Suprapubic skin (tissue), 4 donors: ENCODE measurements at regions not wholly inside any gene's neighbourhood (a gene's known extent, or its start where the extent isn't known, plus 50 kb on each side); places are given as distances from the start of the nearest gene placed in this dataset.

Experiments
- DNase-seq, 2 donors: peaks; one replicate each; pipeline ENCODE4 v3.0.0-alpha.2; 2019; ENCODE audit warnings: low spot score in 2 of 2
- H3K27ac ChIP-seq: fragments of 200-600 bp; sonication (generic); one replicate; pipeline ENCODE4 v1.5.1; 2019
- H3K27me3 ChIP-seq: fragments of 200-600 bp; sonication (generic); one replicate; pipeline ENCODE4 v1.5.1; 2019
- H3K36me3 ChIP-seq: fragments of 200-600 bp; sonication (generic); one replicate; pipeline ENCODE4 v1.5.1; 2019
- H3K4me1 ChIP-seq: fragments of 200-600 bp; sonication (generic); one replicate; pipeline ENCODE4 v1.5.1; 2019
- H3K4me3 ChIP-seq: fragments of 200-600 bp; sonication (generic); one replicate; pipeline ENCODE4 v1.5.1; 2019; ENCODE audit warnings: mild to moderate bottlenecking
- H3K9me3 ChIP-seq: fragments of 200-600 bp; sonication (generic); one replicate; pipeline ENCODE4 v1.5.1; 2019
- CTCF ChIP-seq, 2 donors: fragments of 200-600 bp in 1 of 2; fragments of 450-650 bp in 1 of 2; sonication (generic) in 1 of 2; IDR thresholded peaks; one replicate each; pipeline ENCODE4 v1.5.1; 2016 to 2019; ENCODE audit warnings: antibody characterized with exemption in 2 of 2, mild to moderate bottlenecking in 1 of 2, moderate library complexity in 1 of 2
- EP300 ChIP-seq: sonication (generic); formaldehyde crosslinking; IDR thresholded peaks from one replicate; pipeline ENCODE4 v1.6.1; 2017; ENCODE audit warnings: antibody characterized with exemption
- POLR2A ChIP-seq, 2 donors: fragments of 450-650 bp; IDR thresholded peaks; one replicate each; pipeline ENCODE4 v1.6.1; 2017; ENCODE audit warnings: antibody characterized with exemption in 2 of 2, mild to moderate bottlenecking in 2 of 2, moderate library complexity in 2 of 2
- POLR2AphosphoS5 ChIP-seq, 3 donors: sonication (generic); formaldehyde crosslinking; IDR thresholded peaks; one replicate each; pipeline ENCODE4 v1.6.1; 2017; ENCODE audit warnings: antibody characterized with exemption in 3 of 3
- WGBS: methylation state at CpG from one replicate; pipeline ENCODE4 v1.1.5; 2018; 5-methylcytosine and 5-hydroxymethylcytosine counted together

GRCh38 chr4:19522966-19523365, 728.7 kb upstream of the SLIT2 start:
- 94% methylated on average over 3 of the region's 3 CpGs for WGBS

GRCh38 chr4:19520939-19521520, 730.7 kb upstream of the SLIT2 start:
- no peak for DNase-seq
- H3K27me3 ChIP-seq, result no peaks in the 10 kb centered on the region
- H3K9me3 ChIP-seq, result no peaks in the 10 kb centered on the region
- H3K27ac ChIP-seq, result no peak overlapping the region
- H3K4me1 ChIP-seq, result no peaks in the 10 kb centered on the region
- no peak overlapping the region for H3K4me3 ChIP-seq
- no peaks in the 10 kb centered on the region for H3K36me3 ChIP-seq
- no peak for TF ChIP-seq EP300
- TF ChIP-seq CTCF (IDR thresholded peaks at IDR 0.05), result no peak
- TF ChIP-seq POLR2AphosphoS5 (IDR thresholded peaks at IDR 0.05), result no peak
- TF ChIP-seq POLR2A (IDR thresholded peaks at IDR 0.05), result no peak
- 26% methylated on average over 7 of the region's 7 CpGs for WGBS

More at GRCh38 chr4:19522966-19523365, 728.7 kb upstream of the SLIT2 start:
- Histone ChIP-seq H3K27me3 (no peaks in the 10 kb centered on the region), H3K4me3 (no peak overlapping the region), H3K9me3 (no peaks in the 10 kb centered on the region), H3K27ac (no peak overlapping the region), H3K36me3 (no peaks in the 10 kb centered on the region), H3K4me1 (no peaks in the 10 kb centered on the region)
- no peak for DNase-seq
- TF ChIP-seq POLR2A (IDR thresholded peaks at IDR 0.05) (no peak), CTCF (IDR thresholded peaks at IDR 0.05) (no peak), EP300 (no peak), POLR2AphosphoS5 (IDR thresholded peaks at IDR 0.05) (no peak)

GRCh38 chr4:19514276-19515070, 737.2 kb upstream of the SLIT2 start:
- H3K36me3 ChIP-seq, result no peaks in the 10 kb centered on the region
- H3K4me3 ChIP-seq, result no peak overlapping the region
- no peak for DNase-seq
- no peak overlapping the region for H3K27ac ChIP-seq
- H3K4me1 ChIP-seq, result no peaks in the 10 kb centered on the region
- no peaks in the 10 kb centered on the region for H3K9me3 ChIP-seq
- no peaks in the 10 kb centered on the region for H3K27me3 ChIP-seq
- WGBS, result 97% methylated on average over 1 of the region's 1 CpG
- TF ChIP-seq CTCF (IDR thresholded peaks at IDR 0.05) (no peak), POLR2A (IDR thresholded peaks at IDR 0.05) (no peak), POLR2AphosphoS5 (IDR thresholded peaks at IDR 0.05) (no peak), EP300 (no peak)

- H3K27ac ChIP-seq, result no peak overlapping the region
These were observed 739.6 kb upstream of the SLIT2 start for GRCh38 chr4:19512086-19512485.

More at GRCh38 chr4:19512086-19512485, 739.6 kb upstream of the SLIT2 start:
- no peaks in the 10 kb centered on the region for H3K9me3 ChIP-seq
- H3K4me1 ChIP-seq, result no peaks in the 10 kb centered on the region
- DNase-seq, result no peak
- TF ChIP-seq EP300 (no peak), POLR2A (IDR thresholded peaks at IDR 0.05) (no peak), POLR2AphosphoS5 (IDR thresholded peaks at IDR 0.05) (no peak), CTCF (IDR thresholded peaks at IDR 0.05) (no peak)
- H3K4me3 ChIP-seq, result no peak overlapping the region
- H3K27me3 ChIP-seq, result no peaks in the 10 kb centered on the region
- no peaks in the 10 kb centered on the region for H3K36me3 ChIP-seq
- 59% methylated on average over 1 of the region's 1 CpG for WGBS
